ENCODE measurements at regions not wholly inside any gene's neighbourhood (a gene's known extent, or its start where the extent isn't known, plus 50 kb on each side); places are given as distances from the start of the nearest gene placed in this dataset.
"Not testable (repeated sequence)": the region's sequence is repeated elsewhere in the genome, so short reads cannot be mapped to it uniquely, and the experiment has no call there.

DNA sequence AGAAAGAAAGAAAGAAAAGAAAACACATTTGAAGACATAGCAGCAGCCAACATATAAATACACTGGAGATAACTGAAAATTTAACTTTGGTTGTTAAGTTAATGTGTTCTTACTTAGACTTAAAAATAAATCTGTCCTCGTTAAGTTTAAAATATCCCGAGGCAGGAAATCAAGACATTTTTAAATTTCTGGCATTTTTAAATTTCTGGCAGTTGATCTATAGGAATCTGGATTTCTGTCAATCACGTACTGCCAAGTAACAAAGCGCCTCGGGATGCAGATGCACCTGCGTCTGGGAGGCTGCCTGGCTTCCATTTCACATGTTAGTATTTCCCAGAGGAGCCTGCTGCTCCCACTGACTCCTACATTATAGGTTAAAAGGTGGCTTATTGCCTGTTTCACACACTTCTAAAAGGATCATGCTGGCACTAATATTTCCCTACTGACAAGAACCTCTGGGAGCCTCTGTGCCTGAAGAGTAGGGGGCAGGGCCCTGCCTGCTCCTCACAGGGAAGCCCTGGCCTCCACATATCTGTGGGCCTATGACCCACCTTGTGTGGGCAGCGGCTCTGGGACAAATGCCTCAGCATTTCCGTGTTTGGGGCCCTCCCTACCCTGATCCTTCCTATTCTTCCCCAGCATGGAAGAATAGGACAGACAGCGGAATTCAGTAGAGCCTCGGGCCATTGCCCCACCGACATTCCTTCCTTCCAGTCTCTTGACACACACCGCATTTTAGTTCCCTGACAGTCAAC is 62.8 kb upstream of the ATP12A start:
- Mint-ChIP-seq H3K27me3 (ENCODE audit: insufficient read depth) (peaks cover 10% of the 10 kb centered on the region), H3K27ac (no peak overlapping the region), H3K4me3 (no peak overlapping the region), H3K9me3 (no peaks in the 10 kb centered on the region), H3K36me3 (ENCODE audit: low read depth) (no peaks in the 10 kb centered on the region), H3K4me1 (ENCODE audit: low read depth) (no peaks in the 10 kb centered on the region)
- TF ChIP-seq, protein P1, sequence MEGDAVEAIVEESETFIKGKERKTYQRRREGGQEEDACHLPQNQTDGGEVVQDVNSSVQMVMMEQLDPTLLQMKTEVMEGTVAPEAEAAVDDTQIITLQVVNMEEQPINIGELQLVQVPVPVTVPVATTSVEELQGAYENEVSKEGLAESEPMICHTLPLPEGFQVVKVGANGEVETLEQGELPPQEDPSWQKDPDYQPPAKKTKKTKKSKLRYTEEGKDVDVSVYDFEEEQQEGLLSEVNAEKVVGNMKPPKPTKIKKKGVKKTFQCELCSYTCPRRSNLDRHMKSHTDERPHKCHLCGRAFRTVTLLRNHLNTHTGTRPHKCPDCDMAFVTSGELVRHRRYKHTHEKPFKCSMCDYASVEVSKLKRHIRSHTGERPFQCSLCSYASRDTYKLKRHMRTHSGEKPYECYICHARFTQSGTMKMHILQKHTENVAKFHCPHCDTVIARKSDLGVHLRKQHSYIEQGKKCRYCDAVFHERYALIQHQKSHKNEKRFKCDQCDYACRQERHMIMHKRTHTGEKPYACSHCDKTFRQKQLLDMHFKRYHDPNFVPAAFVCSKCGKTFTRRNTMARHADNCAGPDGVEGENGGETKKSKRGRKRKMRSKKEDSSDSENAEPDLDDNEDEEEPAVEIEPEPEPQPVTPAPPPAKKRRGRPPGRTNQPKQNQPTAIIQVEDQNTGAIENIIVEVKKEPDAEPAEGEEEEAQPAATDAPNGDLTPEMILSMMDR (IDR thresholded peaks at IDR 0.05): no peak
- DNase-seq: no peak

GRCh38 chr13:24618011-24618955 is 61.9 kb upstream of the ATP12A start:
- peaks cover 10% of the 10 kb centered on the region for H3K27me3 Mint-ChIP-seq (ENCODE audit: insufficient read depth)
- no peaks in the 10 kb centered on the region for H3K9me3 Mint-ChIP-seq
- H3K36me3 Mint-ChIP-seq (ENCODE audit: low read depth): no peaks in the 10 kb centered on the region
- TF ChIP-seq, protein P1 (IDR thresholded peaks at IDR 0.05): no peak
- H3K4me1 Mint-ChIP-seq (ENCODE audit: low read depth): no peaks in the 10 kb centered on the region
- DNase-seq: no peak
- H3K4me3 Mint-ChIP-seq: no peak overlapping the region
- no peak overlapping the region for H3K27ac Mint-ChIP-seq

GRCh38 chr13:24619282-24619681 is 60.9 kb upstream of the ATP12A start:
- peaks cover 10% of the 10 kb centered on the region for H3K27me3 Mint-ChIP-seq (ENCODE audit: insufficient read depth)
- no peaks in the 10 kb centered on the region for H3K36me3 Mint-ChIP-seq (ENCODE audit: low read depth)
- H3K4me3 Mint-ChIP-seq: no peak overlapping the region
- TF ChIP-seq, protein P1 (IDR thresholded peaks at IDR 0.05): no peak
- H3K9me3 Mint-ChIP-seq: no peaks in the 10 kb centered on the region
- no peak overlapping the region for H3K27ac Mint-ChIP-seq
- no peaks in the 10 kb centered on the region for H3K4me1 Mint-ChIP-seq (ENCODE audit: low read depth)
- DNase-seq: no peak

- not testable (repeated sequence) for H3K27ac Mint-ChIP-seq; H3K9me3 Mint-ChIP-seq; H3K4me3 Mint-ChIP-seq; H3K36me3 Mint-ChIP-seq (ENCODE audit: low read depth); DNase-seq; H3K27me3 Mint-ChIP-seq (ENCODE audit: insufficient read depth)
- H3K4me1 Mint-ChIP-seq (ENCODE audit: low read depth): peaks cover 14% of the 10 kb centered on the region
Observed at GRCh38 chr13:24622481-24623148, 57.6 kb upstream of the ATP12A start.

- Mint-ChIP-seq H3K4me1 (ENCODE audit: low read depth) (peaks cover 14% of the 10 kb centered on the region), H3K27me3 (ENCODE audit: insufficient read depth) (peaks cover 3% of the 10 kb centered on the region)
- DNase-seq: no peak
Observed at GRCh38 chr13:24623149-24623665, 57.0 kb upstream of the ATP12A start.

More at GRCh38 chr13:24623149-24623665, 57.0 kb upstream of the ATP12A start:
- H3K36me3 Mint-ChIP-seq (ENCODE audit: low read depth): no peaks in the 10 kb centered on the region
- no peaks in the 10 kb centered on the region for H3K9me3 Mint-ChIP-seq
- no peak overlapping the region for H3K4me3 Mint-ChIP-seq
- H3K27ac Mint-ChIP-seq: no peak overlapping the region
- TF ChIP-seq, protein P1 (IDR thresholded peaks at IDR 0.05): no peak

Data from HFFc6 (cell line).